ENCODE measurements at regions not wholly inside any gene's neighbourhood (a gene's known extent, or its start where the extent isn't known, plus 50 kb on each side); places are given as distances from the start of the nearest gene placed in this dataset.

DNA sequence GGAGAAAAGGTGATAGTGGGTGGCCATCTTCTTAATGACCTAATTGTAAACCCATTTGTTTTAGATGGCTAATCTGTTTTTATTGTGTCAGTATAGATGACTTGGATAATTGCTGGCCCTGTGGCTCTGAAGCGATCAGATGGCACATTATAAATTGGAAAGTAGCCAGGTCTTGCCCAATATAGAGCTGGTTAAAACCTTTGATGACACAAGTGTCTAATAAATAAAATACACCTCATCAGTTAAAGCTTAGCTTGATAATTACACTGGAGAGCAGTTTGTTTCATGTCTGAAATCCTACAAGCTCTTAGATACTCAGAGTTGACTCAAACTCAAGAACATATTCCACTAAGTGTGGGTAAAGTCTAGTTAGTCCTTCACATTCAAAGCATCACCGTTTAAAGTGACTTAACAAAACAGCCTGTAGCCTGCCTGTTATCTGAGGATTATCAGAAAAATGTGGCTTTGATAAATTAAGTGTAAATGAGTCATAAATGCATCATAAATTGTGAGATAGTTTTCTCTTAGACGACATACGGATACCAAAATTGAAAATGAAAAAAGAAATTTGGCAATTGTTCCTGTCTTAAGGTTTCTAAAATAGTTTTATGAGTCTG is 280.9 kb downstream of the LRIG3 start:
- no peak for TF ChIP-seq EZH2 (IDR thresholded peaks at IDR 0.05)
- TF ChIP-seq, protein P1, sequence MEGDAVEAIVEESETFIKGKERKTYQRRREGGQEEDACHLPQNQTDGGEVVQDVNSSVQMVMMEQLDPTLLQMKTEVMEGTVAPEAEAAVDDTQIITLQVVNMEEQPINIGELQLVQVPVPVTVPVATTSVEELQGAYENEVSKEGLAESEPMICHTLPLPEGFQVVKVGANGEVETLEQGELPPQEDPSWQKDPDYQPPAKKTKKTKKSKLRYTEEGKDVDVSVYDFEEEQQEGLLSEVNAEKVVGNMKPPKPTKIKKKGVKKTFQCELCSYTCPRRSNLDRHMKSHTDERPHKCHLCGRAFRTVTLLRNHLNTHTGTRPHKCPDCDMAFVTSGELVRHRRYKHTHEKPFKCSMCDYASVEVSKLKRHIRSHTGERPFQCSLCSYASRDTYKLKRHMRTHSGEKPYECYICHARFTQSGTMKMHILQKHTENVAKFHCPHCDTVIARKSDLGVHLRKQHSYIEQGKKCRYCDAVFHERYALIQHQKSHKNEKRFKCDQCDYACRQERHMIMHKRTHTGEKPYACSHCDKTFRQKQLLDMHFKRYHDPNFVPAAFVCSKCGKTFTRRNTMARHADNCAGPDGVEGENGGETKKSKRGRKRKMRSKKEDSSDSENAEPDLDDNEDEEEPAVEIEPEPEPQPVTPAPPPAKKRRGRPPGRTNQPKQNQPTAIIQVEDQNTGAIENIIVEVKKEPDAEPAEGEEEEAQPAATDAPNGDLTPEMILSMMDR (IDR thresholded peaks at IDR 0.05 in 2 of 3, conservative IDR thresholded peaks at IDR 0.05 in 1 of 3; ENCODE audit: borderline replicate concordance in 1 of 3, insufficient read depth in 1 of 3, low read depth in 2 of 3, low read length in 2 of 3): no peak
- TF ChIP-seq REST (IDR thresholded peaks at IDR 0.05; ENCODE audit: low read depth): no peak
- TF ChIP-seq EZH2phosphoT487 (IDR thresholded peaks at IDR 0.05; ENCODE audit: borderline replicate concordance): no peak
- TF ChIP-seq ELF1 (IDR thresholded peaks at IDR 0.05; ENCODE audit: borderline replicate concordance, low read depth): no peak
- no peak for TF ChIP-seq ATF3 (IDR thresholded peaks at IDR 0.05)
- no peak for TF ChIP-seq POLR2AphosphoS5 (IDR thresholded peaks at IDR 0.05; ENCODE audit: low read depth, low read length)
- no peak for TF ChIP-seq CEBPB (IDR thresholded peaks at IDR 0.05; ENCODE audit: low read depth)
